Skeletal muscle tissue (tissue), 3 donors: ENCODE measurements at regions not wholly inside any gene's neighbourhood (a gene's known extent, or its start where the extent isn't known, plus 50 kb on each side); places are given as distances from the start of the nearest gene placed in this dataset.

Experiments
- H3K27ac ChIP-seq: one replicate; pipeline ENCODE4 v1.7.0; 2013; ENCODE audit warnings: mild to moderate bottlenecking, low read depth, low read length, inconsistent platforms
- H3K27me3 ChIP-seq, 3 donors: one replicate each; pipeline ENCODE4 v1.7.0; 2013; ENCODE audit warnings: low read length in 3 of 3; ENCODE audit not compliant: control insufficient read depth in 3 of 3, insufficient read depth in 3 of 3
- H3K36me3 ChIP-seq, 3 donors: one replicate each; pipeline ENCODE4 v1.7.0; 2013; ENCODE audit warnings: low read length in 3 of 3; ENCODE audit not compliant: control insufficient read depth in 3 of 3, insufficient read depth in 3 of 3
- H3K4me1 ChIP-seq, 3 donors: one replicate each; pipeline ENCODE4 v1.7.0; 2013; ENCODE audit warnings: low read length in 3 of 3, mild to moderate bottlenecking in 3 of 3; ENCODE audit not compliant: control insufficient read depth in 3 of 3, insufficient read depth in 3 of 3
- H3K4me3 ChIP-seq, 3 donors: one replicate each; pipeline ENCODE4 v1.7.0; 2013; ENCODE audit warnings: low read length in 3 of 3
- H3K9ac ChIP-seq, 3 donors: one replicate each; pipeline ENCODE4 v1.7.0; 2013; ENCODE audit warnings: low read length in 3 of 3, mild to moderate bottlenecking in 3 of 3, moderate library complexity in 2 of 3, low read depth in 1 of 3
- H3K9me3 ChIP-seq, 3 donors: one replicate each; pipeline ENCODE4 v1.7.0; 2013; ENCODE audit warnings: low read length in 3 of 3; ENCODE audit not compliant: control insufficient read depth in 3 of 3
- donor health status: Osteomylitis.

GRCh38 chr15:39171944-39172368 lies 408.9 kb upstream of the THBS1 start:
- peaks cover 11 to 14% (median 12%) of the 10 kb centered on the region in 3 donors for H3K4me1 ChIP-seq
- H3K9ac ChIP-seq: no peak overlapping the region
- no peaks in the 10 kb centered on the region for H3K9me3 ChIP-seq
- H3K27me3 ChIP-seq: no peaks in the 10 kb centered on the region
- no peak overlapping the region for H3K4me3 ChIP-seq
- H3K27ac ChIP-seq: no peak overlapping the region
- H3K36me3 ChIP-seq: no peaks in the 10 kb centered on the region

GRCh38 chr15:39172380-39173281 lies 408.2 kb upstream of the THBS1 start:
- Histone ChIP-seq H3K27ac (no peak overlapping the region), H3K9ac (peak overlapping the region in 2 of 3 donors; percentile 69 to 71), H3K27me3 (no peaks in the 10 kb centered on the region), H3K4me3 (peak overlapping the region; percentile 24 to 69 (median 64)), H3K36me3 (no peaks in the 10 kb centered on the region), H3K4me1 (peaks cover 11 to 14% (median 12%) of the 10 kb centered on the region in 3 donors), H3K9me3 (no peaks in the 10 kb centered on the region)

GRCh38 chr15:39173426-39173825 lies 407.5 kb upstream of the THBS1 start:
- no peak overlapping the region for H3K27ac ChIP-seq
- peaks cover 11 to 14% (median 12%) of the 10 kb centered on the region in 3 donors for H3K4me1 ChIP-seq
- peak overlapping the region in 1 of 3 donors; percentile 69 for H3K4me3 ChIP-seq
- H3K9ac ChIP-seq: no peak overlapping the region
- no peaks in the 10 kb centered on the region for H3K9me3 ChIP-seq
- H3K27me3 ChIP-seq: no peaks in the 10 kb centered on the region
- no peaks in the 10 kb centered on the region for H3K36me3 ChIP-seq

- no peak overlapping the region for H3K4me3 ChIP-seq
- no peak overlapping the region for H3K27ac ChIP-seq
- no peaks in the 10 kb centered on the region for H3K27me3 ChIP-seq
- peaks cover 11 to 14% (median 12%) of the 10 kb centered on the region in 3 donors for H3K4me1 ChIP-seq
- no peaks in the 10 kb centered on the region for H3K9me3 ChIP-seq
- no peak overlapping the region for H3K9ac ChIP-seq
- no peaks in the 10 kb centered on the region for H3K36me3 ChIP-seq
Observed at GRCh38 chr15:39174332-39174731, 406.5 kb upstream of the THBS1 start.

- Histone ChIP-seq H3K4me1 (peaks cover 11 to 14% (median 12%) of the 10 kb centered on the region in 3 donors), H3K9ac (no peak overlapping the region)
Observed at GRCh38 chr15:39176030-39176429, 404.8 kb upstream of the THBS1 start.

GRCh38 chr15:39177561-39177960 lies 403.3 kb upstream of the THBS1 start:
- H3K27ac ChIP-seq: no peak overlapping the region
- no peaks in the 10 kb centered on the region for H3K9me3 ChIP-seq
- H3K27me3 ChIP-seq: no peaks in the 10 kb centered on the region
- no peaks in the 10 kb centered on the region for H3K36me3 ChIP-seq
- H3K4me1 ChIP-seq: peaks cover 4 to 8% (median 7%) of the 10 kb centered on the region in 3 donors
- no peak overlapping the region for H3K9ac ChIP-seq
- H3K4me3 ChIP-seq: no peak overlapping the region

More at GRCh38 chr15:39176030-39176429, 404.8 kb upstream of the THBS1 start:
- Histone ChIP-seq H3K9me3 (no peaks in the 10 kb centered on the region), H3K27ac (no peak overlapping the region), H3K4me3 (no peak overlapping the region), H3K27me3 (no peaks in the 10 kb centered on the region), H3K36me3 (no peaks in the 10 kb centered on the region)

GRCh38 chr15:39180030-39180429 lies 400.8 kb upstream of the THBS1 start:
- no peaks in the 10 kb centered on the region for H3K27me3 ChIP-seq
- H3K36me3 ChIP-seq: no peaks in the 10 kb centered on the region
- no peak overlapping the region for H3K4me3 ChIP-seq
- no peaks in the 10 kb centered on the region for H3K9me3 ChIP-seq
- no peaks in the 10 kb centered on the region for H3K4me1 ChIP-seq
- no peak overlapping the region for H3K9ac ChIP-seq
- H3K27ac ChIP-seq: no peak overlapping the region

- Histone ChIP-seq H3K9me3 (no peaks in the 10 kb centered on the region), H3K36me3 (no peaks in the 10 kb centered on the region), H3K27me3 (no peaks in the 10 kb centered on the region), H3K27ac (no peak overlapping the region), H3K4me1 (no peaks in the 10 kb centered on the region), H3K4me3 (no peak overlapping the region), H3K9ac (no peak overlapping the region)
Observed at GRCh38 chr15:39180483-39180933, 400.4 kb upstream of the THBS1 start.

- Histone ChIP-seq H3K27ac (no peak overlapping the region), H3K36me3 (no peaks in the 10 kb centered on the region)
Observed at GRCh38 chr15:39181056-39181747, 399.7 kb upstream of the THBS1 start.

GRCh38 chr15:39181940-39182339 lies 398.9 kb upstream of the THBS1 start:
- no peak overlapping the region for H3K27ac ChIP-seq
- H3K4me3 ChIP-seq: no peak overlapping the region
- H3K9me3 ChIP-seq: no peaks in the 10 kb centered on the region
- no peak overlapping the region for H3K9ac ChIP-seq
- H3K27me3 ChIP-seq: no peaks in the 10 kb centered on the region
- no peaks in the 10 kb centered on the region for H3K36me3 ChIP-seq
- H3K4me1 ChIP-seq: no peaks in the 10 kb centered on the region

More at GRCh38 chr15:39181056-39181747, 399.7 kb upstream of the THBS1 start:
- H3K4me1 ChIP-seq: no peaks in the 10 kb centered on the region
- H3K9me3 ChIP-seq: no peaks in the 10 kb centered on the region
- H3K9ac ChIP-seq: no peak overlapping the region
- H3K27me3 ChIP-seq: no peaks in the 10 kb centered on the region
- no peak overlapping the region for H3K4me3 ChIP-seq
